ENCODE measurements at regions not wholly inside any gene's neighbourhood (a gene's known extent, or its start where the extent isn't known, plus 50 kb on each side); places are given as distances from the start of the nearest gene placed in this dataset.

DNA sequence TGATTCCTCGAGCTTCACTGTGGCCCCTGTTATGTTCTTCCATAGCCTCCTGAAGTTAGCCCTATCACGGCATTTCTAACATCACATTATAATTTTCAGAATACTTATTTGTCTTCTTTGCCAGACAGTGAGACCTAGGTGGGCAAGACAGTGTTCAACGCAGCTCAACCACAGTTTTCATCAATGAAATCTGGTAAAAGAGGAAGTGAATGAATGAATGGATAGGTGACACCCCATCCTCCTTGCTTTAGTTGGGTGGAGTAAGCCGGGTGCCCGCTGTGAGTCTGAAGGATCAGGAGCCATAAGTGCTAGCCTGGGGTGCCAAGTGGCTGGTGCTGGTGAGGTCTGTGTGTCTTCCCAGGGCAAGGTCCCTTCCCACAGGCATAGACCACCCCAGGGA lies 60.2 kb upstream of the MTNR1B start:
- no peak for TF ChIP-seq CTCF (IDR thresholded peaks at IDR 0.05; ENCODE audit: extremely low read depth, insufficient read depth, missing control alignments)
- no peak for DNase-seq (ENCODE audit: low spot score)
- in situ Hi-C loops (cut with MboI; ENCODE audit: low pct_unique_long_range_greater_than_20kb, low sequenced_read_pairs, unreplicated experiment): no loop called here

DNA sequence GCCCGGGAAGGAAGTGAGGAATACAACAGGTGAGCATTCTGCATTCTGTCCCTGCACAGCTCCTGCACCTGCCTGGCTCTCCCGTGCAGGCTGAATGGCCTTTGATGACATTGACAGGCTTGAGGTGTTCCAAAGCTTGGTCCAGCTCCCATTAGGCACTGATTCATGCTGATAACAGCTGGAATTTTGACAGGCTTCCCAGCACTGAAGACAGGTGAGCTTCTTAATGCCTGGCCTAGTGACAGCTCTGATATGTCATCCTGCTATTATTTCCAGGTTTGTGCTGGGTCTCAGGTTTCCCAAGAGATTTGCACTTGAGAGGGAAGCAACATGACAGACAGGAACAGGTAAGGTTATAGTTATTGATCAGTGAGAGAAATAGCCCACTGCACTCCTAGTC lies 58.0 kb upstream of the MTNR1B start:
- no peak for DNase-seq (ENCODE audit: low spot score)
- in situ Hi-C loops (cut with MboI; ENCODE audit: low pct_unique_long_range_greater_than_20kb, low sequenced_read_pairs, unreplicated experiment): no loop called here
- no peak for TF ChIP-seq CTCF (IDR thresholded peaks at IDR 0.05; ENCODE audit: extremely low read depth, insufficient read depth, missing control alignments)

DNA sequence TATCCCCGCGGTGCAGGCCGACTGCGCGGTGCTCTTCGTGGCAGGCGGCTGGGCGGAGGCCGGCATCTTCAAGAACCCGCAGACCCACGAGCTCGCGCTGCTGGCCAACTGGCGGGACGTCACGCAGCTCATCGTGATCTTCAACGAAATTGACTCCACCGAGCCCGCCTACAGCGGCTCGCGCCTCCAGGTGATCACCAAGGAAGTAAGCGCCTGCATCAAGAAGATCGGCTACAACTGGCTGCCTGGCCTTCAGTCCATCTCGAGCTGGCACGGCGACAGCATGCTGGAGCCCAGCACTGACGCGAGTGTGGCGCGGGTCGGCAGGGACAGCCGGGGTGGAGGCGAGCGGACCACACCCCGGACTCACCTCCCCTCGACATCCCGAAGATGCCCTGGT lies 53.9 kb upstream of the MTNR1B start:
- TF ChIP-seq CTCF (IDR thresholded peaks at IDR 0.05; ENCODE audit: extremely low read depth, insufficient read depth, missing control alignments): no peak
- in situ Hi-C loops (cut with MboI; ENCODE audit: low pct_unique_long_range_greater_than_20kb, low sequenced_read_pairs, unreplicated experiment): no loop called here
- DNase-seq (ENCODE audit: low spot score): no peak

DNA sequence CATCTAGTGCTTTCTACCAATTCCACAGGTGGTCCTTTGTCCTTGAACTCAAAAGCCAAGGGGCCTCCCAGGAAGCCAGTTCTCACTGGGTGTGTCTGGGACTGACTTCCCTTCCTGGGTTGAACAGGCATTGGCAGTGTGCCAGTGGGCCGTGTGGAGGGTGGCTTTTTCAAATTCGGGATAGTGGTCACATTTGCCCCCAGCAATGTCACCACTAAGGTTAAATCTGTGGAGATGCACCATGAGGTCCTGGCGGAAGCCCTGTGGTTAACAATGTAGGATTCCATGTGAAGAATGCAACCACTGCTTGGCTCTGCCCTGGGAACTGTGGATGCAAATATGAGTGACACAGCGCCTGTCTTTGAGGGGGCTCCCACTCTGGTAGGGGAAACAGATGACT lies 53.2 kb upstream of the MTNR1B start:
- DNase-seq (ENCODE audit: low spot score): no peak
- in situ Hi-C loops (cut with MboI; ENCODE audit: low pct_unique_long_range_greater_than_20kb, low sequenced_read_pairs, unreplicated experiment): no loop called here
- no peak for TF ChIP-seq CTCF (IDR thresholded peaks at IDR 0.05; ENCODE audit: extremely low read depth, insufficient read depth, missing control alignments)

DNA sequence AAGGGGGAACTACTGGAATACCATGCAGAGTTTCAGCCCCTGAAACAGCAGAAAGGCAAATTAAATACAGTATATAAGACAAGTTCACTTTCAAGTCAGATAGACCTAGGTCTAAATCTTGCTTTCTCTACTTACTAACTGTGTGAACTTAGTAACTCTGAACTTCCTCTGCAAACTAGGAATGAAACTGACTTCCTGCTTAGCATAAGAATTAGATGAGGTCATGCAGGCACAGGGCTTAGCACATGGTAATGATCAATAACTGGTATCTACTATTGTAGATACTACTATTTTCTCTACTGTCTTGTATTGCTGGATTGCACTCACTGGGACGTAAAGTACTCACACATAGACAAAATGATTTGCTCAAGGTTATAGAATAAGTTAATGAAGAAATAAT lies 51.5 kb upstream of the MTNR1B start:
- no peak for DNase-seq (ENCODE audit: low spot score)
- no peak for TF ChIP-seq CTCF (IDR thresholded peaks at IDR 0.05; ENCODE audit: extremely low read depth, insufficient read depth, missing control alignments)
- in situ Hi-C loops (cut with MboI; ENCODE audit: low pct_unique_long_range_greater_than_20kb, low sequenced_read_pairs, unreplicated experiment): no loop called here

GRCh38 chr11:92919048-92919447 lies 50.4 kb upstream of the MTNR1B start:
- no peak for DNase-seq (ENCODE audit: low spot score)
- in situ Hi-C loops (cut with MboI; ENCODE audit: low pct_unique_long_range_greater_than_20kb, low sequenced_read_pairs, unreplicated experiment): no loop called here
- TF ChIP-seq CTCF (IDR thresholded peaks at IDR 0.05; ENCODE audit: extremely low read depth, insufficient read depth, missing control alignments): no peak
